ENCODE measurements at regions not wholly inside any gene's neighbourhood (a gene's known extent, or its start where the extent isn't known, plus 50 kb on each side); places are given as distances from the start of the nearest gene placed in this dataset.
A peak's percentile ranks its signal among the peaks of the same experiment; 100 is the strongest.

DNA sequence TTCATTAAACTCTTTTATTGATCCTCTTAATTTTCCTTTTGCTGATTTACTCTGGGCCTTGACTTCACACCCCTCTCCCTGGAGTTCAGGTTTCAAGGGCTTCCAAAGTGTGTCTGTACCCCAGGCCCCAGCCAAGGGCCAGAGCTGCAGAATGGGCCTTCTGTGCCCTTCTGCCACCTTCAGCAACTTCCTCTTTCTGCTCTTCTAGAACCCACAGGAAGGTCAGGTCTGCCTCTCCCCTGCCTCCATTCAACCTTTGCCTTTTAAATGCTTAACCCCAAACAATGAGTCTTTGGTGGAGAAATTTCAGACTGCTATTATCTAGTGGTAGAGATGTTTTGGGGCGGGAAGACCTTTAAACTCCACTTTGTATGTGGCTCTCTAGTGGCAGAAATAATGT lies 63.1 kb downstream of the TSN start:
- Mint-ChIP-seq H3K27ac (no peak overlapping the region), H3K27me3 (peaks cover 2% of the 10 kb centered on the region), H3K4me1 (ENCODE audit: low read depth) (no peaks in the 10 kb centered on the region), H3K36me3 (no peaks in the 10 kb centered on the region), H3K4me3 (no peak overlapping the region), H3K9me3 (ENCODE audit: low read depth) (peaks cover 4% of the 10 kb centered on the region)

DNA sequence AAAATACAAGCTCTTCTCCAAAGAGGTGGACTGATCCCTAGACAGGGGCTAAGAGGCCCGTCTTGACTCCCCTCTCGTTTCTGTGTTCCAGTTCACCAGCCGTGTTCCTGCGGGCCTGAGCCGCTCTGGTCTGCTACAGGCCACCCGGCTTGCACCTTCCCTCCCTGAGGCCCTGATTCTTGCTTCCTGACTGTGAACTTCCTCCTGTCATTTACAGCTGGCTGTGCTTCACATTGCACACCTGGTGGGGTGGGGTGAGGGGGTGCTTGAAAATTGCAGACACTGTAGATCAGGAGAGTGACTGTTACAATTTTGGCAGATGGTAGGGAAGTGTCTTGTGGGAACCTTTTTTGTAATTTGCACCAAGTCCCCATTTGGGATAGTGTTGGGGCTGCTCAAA lies 64.4 kb downstream of the TSN start:
- Mint-ChIP-seq H3K27me3 (peaks cover 2% of the 10 kb centered on the region), H3K9me3 (ENCODE audit: low read depth) (peaks cover 4% of the 10 kb centered on the region), H3K36me3 (no peaks in the 10 kb centered on the region), H3K27ac (no peak overlapping the region), H3K4me3 (no peak overlapping the region), H3K4me1 (ENCODE audit: low read depth) (no peaks in the 10 kb centered on the region)

DNA sequence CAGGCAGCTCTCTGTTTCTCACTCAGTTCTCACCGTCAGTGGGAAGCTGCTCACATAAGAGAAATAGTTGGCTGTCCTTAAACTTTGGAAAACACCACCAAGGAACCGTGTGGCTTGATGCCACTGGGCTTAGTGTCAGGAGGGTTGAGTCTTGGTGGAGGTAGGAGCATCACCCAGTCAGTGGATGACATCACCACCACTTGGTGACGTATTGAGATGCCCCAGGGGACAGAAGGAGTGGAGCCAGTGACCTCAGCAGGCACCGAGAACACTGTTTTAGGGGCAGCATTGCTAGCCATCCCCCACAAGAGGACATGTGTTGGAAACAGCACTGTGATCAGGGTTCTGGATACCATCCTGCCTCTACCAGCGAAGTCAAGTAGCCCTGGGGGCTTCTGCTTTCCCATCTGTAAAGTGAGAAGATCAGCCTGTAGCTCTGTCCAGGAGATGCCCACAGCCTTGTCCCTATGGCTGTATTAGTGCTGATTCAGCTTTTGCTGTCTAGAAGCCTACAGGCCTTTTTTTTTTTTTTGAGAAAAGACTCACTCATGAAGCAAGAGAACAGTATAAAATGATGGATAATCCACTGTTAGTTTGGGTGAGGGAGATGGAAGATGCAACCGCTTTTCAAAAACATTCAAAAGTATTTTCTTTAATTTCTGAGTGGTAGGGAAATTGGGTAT lies 66.2 kb downstream of the TSN start:
- H3K27me3 Mint-ChIP-seq: no peaks in the 10 kb centered on the region
- H3K9me3 Mint-ChIP-seq (ENCODE audit: low read depth): peaks cover 4% of the 10 kb centered on the region
- no peaks in the 10 kb centered on the region for H3K36me3 Mint-ChIP-seq
- H3K27ac Mint-ChIP-seq: no peak overlapping the region
- no peak overlapping the region for H3K4me3 Mint-ChIP-seq
- H3K4me1 Mint-ChIP-seq (ENCODE audit: low read depth): no peaks in the 10 kb centered on the region

DNA sequence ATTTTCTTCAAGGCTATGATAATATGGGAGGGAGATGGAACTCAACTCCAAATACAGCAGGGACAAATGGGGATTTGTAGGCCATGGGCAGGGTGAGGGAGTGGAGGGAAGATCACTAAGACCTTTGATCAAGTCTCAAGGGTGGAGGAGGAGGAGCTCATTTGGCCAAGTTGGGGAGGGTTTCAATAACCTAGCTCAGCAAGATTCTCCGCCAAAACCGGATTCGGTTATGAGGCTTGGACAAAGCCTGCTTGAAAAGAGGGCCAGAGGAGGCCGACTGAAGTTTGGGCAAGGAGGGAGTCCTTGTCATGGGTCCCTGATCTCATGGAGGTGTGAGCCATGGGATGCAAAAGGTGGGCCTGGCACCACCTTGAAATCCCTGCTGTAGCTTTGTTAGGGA lies 68.8 kb downstream of the TSN start:
- no peak overlapping the region for H3K27ac Mint-ChIP-seq
- H3K9me3 Mint-ChIP-seq (ENCODE audit: low read depth): peaks cover 4% of the 10 kb centered on the region

DNA sequence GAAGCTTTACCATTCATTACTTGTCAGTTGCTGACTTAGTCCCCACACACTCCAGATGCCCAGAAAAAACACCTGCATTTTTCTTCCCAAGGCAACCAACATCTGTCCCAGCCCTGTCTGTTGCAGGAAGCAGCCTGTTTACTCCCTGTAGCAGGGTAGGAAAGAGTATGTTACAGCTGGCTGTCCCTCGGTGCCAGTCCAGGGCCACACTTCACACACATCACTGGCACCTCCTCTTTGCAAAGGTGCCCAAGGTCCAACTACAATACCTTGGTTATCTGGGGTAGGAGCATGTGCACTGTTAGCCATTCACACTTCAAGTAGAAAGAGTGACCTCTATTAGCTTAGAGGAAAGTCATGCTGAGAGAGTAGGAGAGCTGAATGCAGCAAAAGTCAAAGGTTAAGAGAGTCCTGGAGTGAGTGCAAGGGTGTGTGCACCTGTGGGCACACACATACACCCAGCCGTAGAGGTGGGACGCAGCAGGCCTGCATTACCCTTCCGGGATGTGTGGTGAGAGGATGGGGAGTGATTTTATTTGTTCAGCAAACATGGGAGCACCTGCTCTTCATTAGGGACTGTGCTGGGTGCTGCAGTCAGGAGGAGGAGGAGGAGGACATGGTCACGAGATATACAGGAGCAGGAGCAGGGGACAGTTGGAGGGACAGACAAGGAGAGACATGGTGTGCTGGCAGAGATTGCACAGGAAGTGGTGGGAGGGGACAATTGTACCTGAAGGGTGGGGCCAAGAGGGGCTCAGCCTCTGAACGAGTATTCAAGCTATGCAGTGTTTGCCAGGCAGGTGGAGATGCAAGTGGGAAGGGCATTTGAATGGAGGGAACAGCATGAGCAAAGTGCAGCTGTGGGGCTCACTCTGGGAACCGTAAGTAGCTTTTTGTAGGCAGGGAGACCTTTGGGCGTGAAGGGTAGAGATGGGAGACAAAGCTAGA lies 69.8 kb downstream of the TSN start:
- H3K9me3 Mint-ChIP-seq (ENCODE audit: low read depth): peaks cover 4% of the 10 kb centered on the region
- no peaks in the 10 kb centered on the region for H3K27me3 Mint-ChIP-seq
- H3K4me1 Mint-ChIP-seq (ENCODE audit: low read depth): no peaks in the 10 kb centered on the region
- H3K36me3 Mint-ChIP-seq: no peaks in the 10 kb centered on the region
- no peak overlapping the region for H3K27ac Mint-ChIP-seq
- no peak overlapping the region for H3K4me3 Mint-ChIP-seq

More for the DNA sequence above, 68.8 kb downstream of the TSN start:
- H3K36me3 Mint-ChIP-seq: no peaks in the 10 kb centered on the region
- no peaks in the 10 kb centered on the region for H3K27me3 Mint-ChIP-seq
- H3K4me3 Mint-ChIP-seq: no peak overlapping the region
- H3K4me1 Mint-ChIP-seq (ENCODE audit: low read depth): no peaks in the 10 kb centered on the region

DNA sequence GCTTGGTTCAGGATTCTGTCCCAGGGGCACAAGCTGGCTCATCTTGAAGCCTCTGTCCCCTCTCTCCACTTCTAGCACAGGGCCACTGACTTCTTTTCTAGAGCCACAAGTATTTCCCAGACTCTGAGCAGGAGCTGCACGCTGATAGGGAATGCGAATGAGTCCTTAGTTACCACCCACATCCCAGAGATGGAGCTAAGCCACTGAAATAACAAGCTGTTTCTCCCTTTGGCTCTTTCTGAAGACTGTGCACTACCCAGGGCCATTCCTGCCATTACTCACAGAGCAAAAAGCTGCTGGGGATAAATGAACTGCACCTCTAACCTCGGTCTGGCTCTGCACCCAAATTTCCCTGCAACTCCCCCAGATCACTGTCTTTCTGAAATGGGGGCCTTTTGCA lies 70.6 kb downstream of the TSN start:
- Mint-ChIP-seq H3K4me3 (no peak overlapping the region), H3K27ac (no peak overlapping the region), H3K9me3 (ENCODE audit: low read depth) (peaks cover 4% of the 10 kb centered on the region), H3K27me3 (no peaks in the 10 kb centered on the region), H3K4me1 (ENCODE audit: low read depth) (no peaks in the 10 kb centered on the region), H3K36me3 (no peaks in the 10 kb centered on the region)

DNA sequence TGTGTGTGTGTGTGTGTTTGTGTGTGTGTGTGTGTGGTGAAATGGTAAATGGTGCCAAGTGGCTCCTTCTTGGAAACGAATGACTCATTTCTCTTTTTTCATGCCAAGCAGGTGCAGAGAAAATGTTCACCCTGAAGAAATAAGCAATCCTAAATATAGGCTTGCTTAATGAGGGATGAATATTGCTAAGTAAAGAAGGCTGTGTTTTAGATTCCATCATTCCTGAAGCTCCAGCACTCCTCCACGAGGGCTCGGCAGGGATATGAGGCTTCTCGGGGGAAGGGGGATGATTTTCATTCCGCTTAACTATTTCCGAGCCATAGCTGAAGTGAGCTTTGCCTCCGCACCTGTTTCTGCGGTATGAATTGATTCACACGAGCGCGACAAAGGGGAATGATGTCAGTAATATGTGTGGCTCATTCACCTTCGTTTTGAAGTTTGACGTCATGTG lies 72.9 kb downstream of the TSN start:
- no peaks in the 10 kb centered on the region for H3K9me3 Mint-ChIP-seq (ENCODE audit: low read depth)
- no peaks in the 10 kb centered on the region for H3K36me3 Mint-ChIP-seq
- H3K27me3 Mint-ChIP-seq: no peaks in the 10 kb centered on the region
- H3K4me1 Mint-ChIP-seq (ENCODE audit: low read depth): no peaks in the 10 kb centered on the region
- H3K4me3 Mint-ChIP-seq: no peak overlapping the region
- H3K27ac Mint-ChIP-seq: no peak overlapping the region

DNA sequence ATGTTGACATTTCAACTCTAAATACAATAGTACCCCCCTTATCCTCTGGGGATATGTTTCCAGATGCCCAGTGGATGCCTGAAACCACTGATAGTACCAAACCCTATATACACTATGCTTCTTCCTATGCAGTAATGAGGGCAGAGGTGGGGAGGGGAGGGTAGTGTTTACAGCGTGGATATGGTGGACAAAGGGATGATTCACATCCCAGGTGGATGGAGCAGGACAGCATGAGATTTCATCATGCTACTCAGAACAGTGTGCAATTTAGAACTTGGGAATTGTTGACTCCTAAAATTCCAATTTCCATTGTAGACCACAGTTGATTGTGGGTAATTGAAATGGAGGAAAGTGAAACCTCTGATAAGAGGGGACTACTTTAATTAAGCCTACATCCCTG lies 75.4 kb downstream of the TSN start:
- Mint-ChIP-seq H3K9me3 (ENCODE audit: low read depth) (no peaks in the 10 kb centered on the region), H3K4me3 (no peak overlapping the region), H3K27ac (no peak overlapping the region), H3K27me3 (no peaks in the 10 kb centered on the region), H3K4me1 (ENCODE audit: low read depth) (no peaks in the 10 kb centered on the region), H3K36me3 (no peaks in the 10 kb centered on the region)

DNA sequence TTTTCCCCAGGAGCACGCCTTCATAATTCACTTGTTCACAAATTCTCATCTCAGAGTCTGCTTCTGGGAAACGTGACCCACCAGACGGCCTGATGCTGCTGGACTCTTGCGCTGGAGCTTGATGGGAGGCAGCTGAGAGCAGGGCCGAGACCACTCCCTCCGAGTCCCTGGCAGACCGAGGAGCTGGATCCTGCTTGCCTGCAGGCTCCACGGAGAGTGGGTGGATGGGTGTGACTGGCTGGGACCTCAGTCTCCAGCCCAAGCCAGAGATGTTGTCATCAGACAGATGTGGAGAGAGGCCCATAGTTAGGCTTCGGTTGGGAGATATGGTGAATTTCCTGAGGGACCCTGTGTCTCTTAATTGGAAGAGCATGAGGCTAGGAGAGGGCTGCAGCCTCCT lies 76.4 kb downstream of the TSN start:
- no peaks in the 10 kb centered on the region for H3K4me1 Mint-ChIP-seq (ENCODE audit: low read depth)
- peak overlapping the region; percentile 17 for H3K4me3 Mint-ChIP-seq
- no peak overlapping the region for H3K27ac Mint-ChIP-seq
- H3K9me3 Mint-ChIP-seq (ENCODE audit: low read depth): no peaks in the 10 kb centered on the region
- no peaks in the 10 kb centered on the region for H3K27me3 Mint-ChIP-seq
- no peaks in the 10 kb centered on the region for H3K36me3 Mint-ChIP-seq

DNA sequence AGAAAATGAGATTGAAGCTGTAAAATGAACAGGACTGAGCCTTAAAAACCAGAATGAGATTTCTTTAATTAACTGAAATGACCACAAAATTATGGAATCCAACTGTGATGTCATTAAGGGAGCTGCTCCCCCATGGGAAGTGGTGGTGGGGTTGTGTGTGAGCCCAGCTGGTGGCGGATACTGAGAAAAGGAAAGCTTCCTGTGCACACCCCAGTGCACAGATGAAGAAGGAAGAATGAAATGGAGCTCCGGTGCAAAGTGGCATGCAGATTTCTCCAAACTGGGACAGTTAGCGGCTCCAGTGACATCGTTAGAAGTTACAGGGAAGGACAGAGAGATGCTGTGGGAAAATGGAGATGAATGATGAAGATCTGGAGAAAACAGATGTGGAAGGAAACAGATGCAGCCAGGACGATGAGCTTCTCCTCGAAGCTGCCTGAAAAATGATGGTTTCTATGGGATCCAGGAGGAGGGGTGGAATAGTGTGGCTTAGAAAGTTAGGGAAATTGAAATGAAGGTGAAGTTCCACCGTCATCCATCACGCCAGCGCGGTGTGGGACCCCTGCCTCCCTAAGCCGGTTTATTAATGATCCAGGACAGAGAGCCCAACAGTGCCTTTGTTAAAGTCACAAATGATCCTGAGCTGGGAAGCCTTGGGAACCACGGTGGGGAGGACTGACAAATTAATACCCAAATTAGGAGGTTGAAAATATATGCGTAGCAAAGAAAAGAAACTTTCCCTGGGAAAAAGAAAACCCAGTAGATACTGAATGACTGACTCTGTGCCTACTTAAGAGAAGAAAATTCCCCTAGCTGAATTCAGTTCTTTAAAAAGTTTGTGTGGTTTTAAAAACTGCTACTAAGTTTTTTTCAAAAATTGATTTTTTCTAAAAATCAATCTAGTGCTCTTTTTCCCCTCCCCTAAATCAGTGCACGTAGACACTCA lies 77.2 kb downstream of the TSN start:
- no peak overlapping the region for H3K27ac Mint-ChIP-seq
- no peaks in the 10 kb centered on the region for H3K36me3 Mint-ChIP-seq
- no peaks in the 10 kb centered on the region for H3K4me1 Mint-ChIP-seq (ENCODE audit: low read depth)
- no peaks in the 10 kb centered on the region for H3K27me3 Mint-ChIP-seq
- H3K9me3 Mint-ChIP-seq (ENCODE audit: low read depth): no peaks in the 10 kb centered on the region
- no peak overlapping the region for H3K4me3 Mint-ChIP-seq

DNA sequence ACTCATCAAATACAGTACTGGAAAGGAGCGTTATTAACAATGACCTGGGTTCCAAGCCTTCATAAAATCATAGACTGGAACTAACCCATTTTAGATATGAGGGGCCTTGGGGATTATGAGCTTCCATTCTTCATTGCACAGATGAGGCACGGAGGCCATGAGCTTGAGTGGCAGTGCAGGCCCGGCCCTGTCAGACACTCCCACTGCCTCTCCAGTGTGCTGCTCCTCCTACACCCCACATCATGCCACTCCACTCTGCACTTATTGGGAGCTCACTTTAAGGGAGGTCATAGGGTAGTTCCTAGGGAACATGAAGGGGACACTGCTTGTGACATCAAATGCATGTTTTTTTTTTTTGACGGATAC lies 77.9 kb downstream of the TSN start:
- H3K9me3 Mint-ChIP-seq (ENCODE audit: low read depth): no peaks in the 10 kb centered on the region
- no peaks in the 10 kb centered on the region for H3K4me1 Mint-ChIP-seq (ENCODE audit: low read depth)
- H3K27me3 Mint-ChIP-seq: no peaks in the 10 kb centered on the region
- no peaks in the 10 kb centered on the region for H3K36me3 Mint-ChIP-seq
- H3K27ac Mint-ChIP-seq: no peak overlapping the region
- no peak overlapping the region for H3K4me3 Mint-ChIP-seq

DNA sequence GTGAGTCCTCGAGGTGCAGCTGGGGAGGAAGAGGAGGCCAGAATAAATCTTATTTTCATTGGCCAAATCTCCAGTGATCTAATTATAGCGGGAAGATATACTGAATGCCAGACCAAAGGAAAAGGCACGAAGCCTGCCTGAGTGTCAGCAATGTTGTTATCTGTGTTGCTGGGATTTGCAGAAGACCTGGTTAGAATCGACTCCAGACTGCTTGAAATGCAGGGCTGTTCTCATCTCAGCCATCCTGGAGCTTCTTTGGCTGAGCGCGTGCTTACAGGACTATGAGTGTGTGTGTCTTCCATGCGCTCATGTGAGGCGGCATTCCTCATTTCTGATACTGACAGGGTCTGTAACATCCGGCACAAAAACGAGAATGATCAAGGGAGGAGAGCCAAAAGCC lies 81.2 kb downstream of the TSN start:
- Mint-ChIP-seq H3K36me3 (no peaks in the 10 kb centered on the region), H3K4me1 (ENCODE audit: low read depth) (no peaks in the 10 kb centered on the region), H3K9me3 (ENCODE audit: low read depth) (no peaks in the 10 kb centered on the region), H3K4me3 (no peak overlapping the region), H3K27ac (no peak overlapping the region), H3K27me3 (no peaks in the 10 kb centered on the region)

DNA sequence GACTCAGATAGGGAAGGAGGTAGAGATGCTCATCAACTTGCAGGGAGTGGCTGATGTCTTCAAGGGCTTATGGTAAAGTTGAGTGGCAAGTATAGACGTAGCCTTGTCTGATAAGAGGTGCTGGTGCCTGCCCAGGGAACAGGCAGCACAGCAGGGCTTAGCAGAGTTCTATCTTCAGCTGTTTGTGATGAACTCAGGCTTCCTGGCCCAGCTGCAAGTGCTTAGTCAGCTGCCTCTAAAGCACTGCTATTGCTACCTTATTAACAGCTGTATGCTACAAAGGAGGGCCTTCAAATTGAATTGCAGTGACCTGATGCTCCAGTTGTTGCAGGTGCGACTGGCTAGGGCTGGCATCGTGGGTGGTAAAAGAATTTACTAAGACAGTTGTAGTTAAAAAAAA lies 82.1 kb downstream of the TSN start:
- H3K36me3 Mint-ChIP-seq: no peaks in the 10 kb centered on the region
- H3K27me3 Mint-ChIP-seq: no peaks in the 10 kb centered on the region
- H3K9me3 Mint-ChIP-seq (ENCODE audit: low read depth): no peaks in the 10 kb centered on the region
- H3K4me3 Mint-ChIP-seq: no peak overlapping the region
- no peaks in the 10 kb centered on the region for H3K4me1 Mint-ChIP-seq (ENCODE audit: low read depth)
- no peak overlapping the region for H3K27ac Mint-ChIP-seq

DNA sequence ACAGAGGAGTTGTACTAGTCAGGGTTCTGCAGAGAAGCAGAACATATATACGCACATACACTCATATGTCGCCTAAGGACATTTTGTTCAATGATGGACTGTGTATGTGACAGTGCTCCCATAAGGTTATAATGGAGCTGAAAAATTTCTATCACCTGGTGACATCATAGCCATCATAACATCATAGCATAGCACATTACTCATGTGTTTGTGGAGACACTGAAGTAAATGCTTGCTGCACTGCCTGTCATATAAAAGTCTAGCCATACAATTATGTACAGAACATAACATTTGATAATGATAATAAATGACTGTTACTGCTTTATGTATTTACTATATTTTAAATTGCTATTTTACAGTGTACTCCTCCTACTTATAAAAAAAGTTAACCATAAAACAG lies 83.1 kb downstream of the TSN start:
- no peaks in the 10 kb centered on the region for H3K36me3 Mint-ChIP-seq
- H3K4me1 Mint-ChIP-seq (ENCODE audit: low read depth): no peaks in the 10 kb centered on the region
- no peak overlapping the region for H3K27ac Mint-ChIP-seq
- no peaks in the 10 kb centered on the region for H3K27me3 Mint-ChIP-seq
- H3K9me3 Mint-ChIP-seq (ENCODE audit: low read depth): no peaks in the 10 kb centered on the region
- no peak overlapping the region for H3K4me3 Mint-ChIP-seq

DNA sequence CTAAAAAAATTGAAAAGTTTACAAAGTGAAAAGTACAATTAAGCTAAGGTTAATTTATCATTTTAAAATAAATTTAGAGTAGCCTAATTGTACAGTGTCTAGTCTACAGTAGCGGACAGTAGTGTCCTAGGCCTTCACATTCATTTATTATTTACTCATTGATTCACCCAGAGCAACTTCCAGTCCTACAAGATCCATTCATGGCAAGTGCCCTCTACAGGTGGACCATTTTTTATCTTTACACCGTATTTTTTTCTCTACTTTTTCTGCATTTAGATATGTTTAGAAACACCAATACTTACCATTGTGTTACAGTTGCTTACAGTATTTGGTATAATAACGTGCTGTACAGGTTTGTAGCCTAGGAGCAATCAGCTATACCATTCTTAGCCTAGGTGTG lies 84.1 kb downstream of the TSN start:
- H3K27me3 Mint-ChIP-seq: peaks cover 2% of the 10 kb centered on the region
- no peak overlapping the region for H3K27ac Mint-ChIP-seq
- no peaks in the 10 kb centered on the region for H3K36me3 Mint-ChIP-seq
- no peaks in the 10 kb centered on the region for H3K4me1 Mint-ChIP-seq (ENCODE audit: low read depth)
- H3K9me3 Mint-ChIP-seq (ENCODE audit: low read depth): no peaks in the 10 kb centered on the region
- H3K4me3 Mint-ChIP-seq: no peak overlapping the region
